K562 (cell line): ENCODE measurements at regions not wholly inside any gene's neighbourhood (a gene's known extent, or its start where the extent isn't known, plus 50 kb on each side); places are given as distances from the start of the nearest gene placed in this dataset.

ENCODE experiments used
- ATAC-seq: fragments of 200-7000 bp; cut with Tn5 transposase; 3 replicates; pipeline ENCODE4 v1.9.1; 2020; ENCODE audit warnings: moderate library complexity
- BruUV-seq: library from RNA; stranded (reverse); fragments of 400-500 nt; replicated peaks from 2 replicates; lab custom pipeline; 2021; lab: Mats Ljungman, UMichigan
- CTCF ChIA-PET: fragments of 300-600 bp; formaldehyde crosslinking; extraction: SDS; loops from one replicate; lab custom pipeline; 2021; ENCODE audit warnings: low intra/inter-chr PET ratio; lab: Yijun Ruan, JAX
- POLR2A ChIA-PET: fragments of 300-600, 350-650 bp; sonication (Branson Sonifier 250); formaldehyde crosslinking; extraction: SDS; loops from one replicate; lab custom pipeline; 2021; ENCODE audit warnings: antibody characterized with exemption, inconsistent platforms; lab: Yijun Ruan, JAX
- DNase-seq, 4 experiments: peaks; one replicate each; pipeline versions ENCODE4 v3.0.0 to v3.0.0-alpha.2; 2011 to 2018; ENCODE audit warnings: low spot score in 3 of 4, mixed read lengths in 3 of 4; ENCODE audit errors: extremely low read depth in 1 of 4
- FAIRE-seq: peaks from 2 replicates; lab custom pipeline; 2011; peaks lifted over from hg19 to GRCh38; lab: Jason Lieb, UNC
- H2AFZ ChIP-seq: 2 replicates; pipeline ENCODE4 v1.6.0; 2011; ENCODE audit warnings: low read depth, low read length, control low read depth, inconsistent platforms
- H3K27ac ChIP-seq: fragments of 200-600 bp; 3 replicates; pipeline ENCODE4 v1.8.0; 2011; ENCODE audit warnings: low read depth, mild to moderate bottlenecking, control low read depth, inconsistent platforms, low read length, moderate library complexity, mixed read lengths; ENCODE audit errors: extremely low read depth
- H3K27me3 ChIP-seq, 2 experiments: fragments of 300-600 bp in 1 of 2; 2 replicates in 1 of 2; 3 replicates in 1 of 2; pipeline versions ENCODE4 v1.6.0 to v1.8.0; 2011; ENCODE audit warnings: inconsistent platforms in 2 of 2, low read length in 2 of 2, mild to moderate bottlenecking in 1 of 2, mixed read lengths in 1 of 2, moderate library complexity in 1 of 2; ENCODE audit not compliant: control insufficient read depth in 2 of 2, insufficient read depth in 2 of 2
- H3K36me3 ChIP-seq: fragments of 300-600 bp; 3 replicates; pipeline ENCODE4 v1.8.0; 2011; ENCODE audit warnings: mild to moderate bottlenecking, low read length, inconsistent platforms; ENCODE audit not compliant: control insufficient read depth, insufficient read depth
- H3K4me1 ChIP-seq, 2 experiments: fragments of 200-600 bp in 1 of 2; replicated peaks in 1 of 2; 2 replicates in 1 of 2; 3 replicates in 1 of 2; pipeline versions ENCODE4 v1.5.1 to v1.8.0; 2011; ENCODE audit warnings: inconsistent platforms in 2 of 2, low read length in 2 of 2, mild to moderate bottlenecking in 1 of 2, mixed read lengths in 1 of 2, moderate library complexity in 1 of 2; ENCODE audit not compliant: control insufficient read depth in 2 of 2, insufficient read depth in 2 of 2
- H3K4me2 ChIP-seq: 2 replicates; pipeline ENCODE4 v1.6.1; 2011; ENCODE audit warnings: low read length, control low read depth, inconsistent platforms, mixed read lengths; ENCODE audit not compliant: insufficient read depth
- H3K4me3 ChIP-seq: fragments of 200-600 bp; sonication (generic), shearing (Covaris generic); 2 replicates; pipeline ENCODE4 v1.5.1; 2016; ENCODE audit warnings: control low read depth, inconsistent platforms
- H3K79me2 ChIP-seq: fragments of 200-600 bp; 3 replicates; pipeline ENCODE4 v1.8.0; 2011; ENCODE audit warnings: low read length, inconsistent platforms; ENCODE audit not compliant: control insufficient read depth, insufficient read depth
- H3K9ac ChIP-seq, 2 experiments: 2 replicates each; pipeline versions ENCODE4 v1.6.0 to v1.6.1; 2011; ENCODE audit warnings: low read depth in 2 of 2, low read length in 2 of 2, control low read depth in 1 of 2, inconsistent platforms in 1 of 2, mild to moderate bottlenecking in 1 of 2, mixed read lengths in 1 of 2; ENCODE audit not compliant: insufficient read depth in 1 of 2
- H3K9me1 ChIP-seq: one replicate; pipeline ENCODE4 v1.6.0; 2011; ENCODE audit warnings: inconsistent platforms, mild to moderate bottlenecking, low read length, moderate library complexity; ENCODE audit not compliant: control insufficient read depth, insufficient read depth
- H3K9me3 ChIP-seq: replicated peaks from 2 replicates; pipeline ENCODE4 v1.5.1; 2011; ENCODE audit warnings: low read depth, low read length, inconsistent platforms; ENCODE audit not compliant: control insufficient read depth, insufficient read depth
- H4K20me1 ChIP-seq: replicated peaks from 2 replicates; pipeline ENCODE4 v1.6.1; 2011; ENCODE audit warnings: low read length, inconsistent platforms, mixed read lengths; ENCODE audit not compliant: control insufficient read depth, insufficient read depth
- BCLAF1 ChIP-seq, 2 experiments: fragments of 450-650 bp in 1 of 2; IDR thresholded peaks; 2 replicates each; pipeline ENCODE4 v1.6.1; 2011 to 2017; ENCODE audit warnings: low read depth in 2 of 2, antibody characterized with exemption in 1 of 2, borderline replicate concordance in 1 of 2, low read length in 1 of 2, mild to moderate bottlenecking in 1 of 2, mixed read lengths in 1 of 2; ENCODE audit not compliant: control insufficient read depth in 1 of 2
- BCOR ChIP-seq: fragments of 450-650 bp; IDR thresholded peaks from 2 replicates; pipeline ENCODE4 v1.6.1; 2016
- BHLHE40 ChIP-seq: IDR thresholded peaks from 2 replicates; pipeline ENCODE4 v1.6.1; 2011; ENCODE audit warnings: low read length, improper control_type of control experiment
- E2F5 ChIP-seq: sonication (generic); formaldehyde crosslinking; IDR thresholded peaks from 2 replicates; pipeline ENCODE4 v1.8.0; 2022; ENCODE audit warnings: mild to moderate bottlenecking, missing genetic modification reagents
- ELF1 ChIP-seq: fragments of 200-800 bp; sonication (Bioruptor generic); IDR thresholded peaks from 2 replicates; pipeline ENCODE4 v1.6.1; 2016; ENCODE audit warnings: missing genetic modification characterization, missing compliant biosample characterization
- HNRNPH1 ChIP-seq: fragments of 200-400 bp; formaldehyde crosslinking; optimal IDR thresholded peaks from 2 replicates; pipeline ENCODE3; 2017; ENCODE audit warnings: low read depth, mild to moderate bottlenecking, low read length, moderate library complexity
- KLF10 ChIP-seq: fragments of 250-450 bp; sonication (Bioruptor Pico); IDR thresholded peaks from 2 replicates; pipeline ENCODE4 v1.6.1; 2021; ENCODE audit warnings: matching md5 sums
- SMARCA4 ChIP-seq: fragments of 450-650 bp; IDR thresholded peaks from 2 replicates; pipeline ENCODE4 v1.6.1; 2016
- SMARCA5 ChIP-seq: fragments of 450-650 bp; IDR thresholded peaks from 2 replicates; pipeline ENCODE4 v1.6.1; 2016
- SRSF7 ChIP-seq: fragments of 200-400 bp; formaldehyde crosslinking; optimal IDR thresholded peaks from 2 replicates; pipeline ENCODE3; 2017; ENCODE audit warnings: mild to moderate bottlenecking, low read depth, low read length
- UBTF ChIP-seq, 2 experiments: IDR thresholded peaks; 2 replicates each; pipeline ENCODE4 v1.6.1; 2012; ENCODE audit warnings: improper control_type of control experiment in 2 of 2, low read depth in 2 of 2, low read length in 2 of 2, borderline replicate concordance in 1 of 2
- ZBTB5 ChIP-seq: fragments of 450-650 bp; IDR thresholded peaks from 2 replicates; pipeline ENCODE4 v1.6.1; 2017; ENCODE audit warnings: antibody characterized with exemption
- ZNF644 ChIP-seq: fragments of 200-800 bp; sonication (Bioruptor generic); IDR thresholded peaks from 2 replicates; pipeline ENCODE4 v1.6.1; 2016; ENCODE audit warnings: low read depth, missing genetic modification characterization, missing compliant biosample characterization
- ZNF717 ChIP-seq: fragments of 250-450 bp; sonication (Bioruptor Pico); IDR thresholded peaks from 2 replicates; pipeline ENCODE4 v1.5.0; 2021
- in situ Hi-C: fragments of 300-500 bp; cut with MboI; formaldehyde crosslinking; loops from 4 replicates; pipeline ENCODE4 v1.15.0; 2018; ENCODE audit warnings: inconsistent platforms, mixed read lengths
- intact Hi-C: fragments of 100-400 bp; cut with micrococcal nuclease; formaldehyde crosslinking; loops from 2 replicates; pipeline ENCODE4 v1.14.2; 2022

- no peak for TF ChIP-seq UBTF (IDR thresholded peaks at IDR 0.05; ENCODE audit: borderline replicate concordance in 1 of 2, low read depth in 2 of 2, low read length in 2 of 2)
- no peak for TF ChIP-seq SRSF7
- TF ChIP-seq BCOR, result no peak
- no peak for TF ChIP-seq SMARCA4
- TF ChIP-seq ELF1 (tag), result no peak
Measured at GRCh38 chr1:68633141-68633919, 136.4 kb upstream of the DEPDC1 start (continued).

- Histone ChIP-seq H3K9ac (no peak overlapping the region), H3K4me1 (no peaks in the 10 kb centered on the region), H3K79me2 (no peaks in the 10 kb centered on the region), H3K27me3 (no peaks in the 10 kb centered on the region), H4K20me1 (no peaks in the 10 kb centered on the region), H2AFZ (no peak overlapping the region), H3K4me3 (no peak overlapping the region), H3K27ac (no peak overlapping the region), H3K4me2 (no peak overlapping the region), H3K36me3 (no peaks in the 10 kb centered on the region), H3K9me1 (no peaks in the 10 kb centered on the region), H3K9me3 (no peaks in the 10 kb centered on the region)
- FAIRE-seq (no peak), DNase-seq (no peak), ATAC-seq (no peak)
- intact Hi-C loops (no loop called here), in situ Hi-C loops (no loop called here)
- no TSS peak for BruUV-seq
- CTCF ChIA-PET, result no interaction called here
- POLR2A ChIA-PET, result no interaction called here
- TF ChIP-seq SMARCA5 (no peak), KLF10 (CRISPR knock-in tag) (no peak), E2F5 (no peak), BHLHE40 (no peak), ZNF644 (tag) (no peak), ZBTB5 (no peak), BCLAF1 (IDR thresholded peaks at IDR 0.05; ENCODE audit: borderline replicate concordance in 1 of 2, control insufficient read depth in 1 of 2, low read depth in 2 of 2, low read length in 1 of 2) (no peak), HNRNPH1 (no peak), ZNF717 (CRISPR knock-in tag) (no peak)
Measured at GRCh38 chr1:68644504-68644903, 147.6 kb upstream of the DEPDC1 start.
